ENCODE measurements at regions not wholly inside any gene's neighbourhood (a gene's known extent, or its start where the extent isn't known, plus 50 kb on each side); places are given as distances from the start of the nearest gene placed in this dataset.

DNA sequence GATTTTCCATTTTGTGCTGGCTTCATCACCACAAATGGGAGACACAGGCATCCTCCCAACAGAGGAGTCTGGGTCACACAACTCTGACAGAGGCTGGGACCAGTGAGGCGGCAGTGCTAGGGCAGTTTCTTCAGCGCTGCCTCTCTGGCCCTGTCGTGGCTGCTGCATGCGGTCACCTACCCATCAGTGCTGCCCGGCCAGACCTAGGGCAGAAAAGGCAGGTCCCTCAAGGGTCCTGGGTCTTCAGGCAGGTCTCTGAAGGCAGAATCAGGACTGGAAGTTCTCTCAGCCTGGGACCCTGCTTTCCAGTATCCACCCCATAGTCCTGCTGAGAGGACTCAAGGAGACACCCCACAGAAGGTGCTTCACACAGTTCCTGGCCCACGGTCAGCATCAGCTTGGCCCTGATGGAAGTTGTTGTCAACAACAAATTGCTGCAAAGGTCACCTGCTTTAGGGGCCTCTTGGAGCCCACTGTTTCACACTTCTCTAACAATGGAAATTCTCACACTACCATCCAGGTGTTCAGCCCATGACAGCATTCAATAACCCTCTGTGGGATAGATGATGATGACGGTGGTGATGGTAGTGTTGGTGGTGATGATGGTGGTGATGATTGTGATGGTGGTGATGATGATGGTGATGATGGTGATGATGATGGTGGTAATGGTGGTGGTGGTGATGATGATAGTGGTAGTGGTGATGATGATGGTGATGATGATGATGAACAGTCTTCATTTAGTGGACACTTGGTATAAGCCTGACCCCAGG, 146.4 kb upstream of the PPP1R26 start:
- TF ChIP-seq, protein P1, sequence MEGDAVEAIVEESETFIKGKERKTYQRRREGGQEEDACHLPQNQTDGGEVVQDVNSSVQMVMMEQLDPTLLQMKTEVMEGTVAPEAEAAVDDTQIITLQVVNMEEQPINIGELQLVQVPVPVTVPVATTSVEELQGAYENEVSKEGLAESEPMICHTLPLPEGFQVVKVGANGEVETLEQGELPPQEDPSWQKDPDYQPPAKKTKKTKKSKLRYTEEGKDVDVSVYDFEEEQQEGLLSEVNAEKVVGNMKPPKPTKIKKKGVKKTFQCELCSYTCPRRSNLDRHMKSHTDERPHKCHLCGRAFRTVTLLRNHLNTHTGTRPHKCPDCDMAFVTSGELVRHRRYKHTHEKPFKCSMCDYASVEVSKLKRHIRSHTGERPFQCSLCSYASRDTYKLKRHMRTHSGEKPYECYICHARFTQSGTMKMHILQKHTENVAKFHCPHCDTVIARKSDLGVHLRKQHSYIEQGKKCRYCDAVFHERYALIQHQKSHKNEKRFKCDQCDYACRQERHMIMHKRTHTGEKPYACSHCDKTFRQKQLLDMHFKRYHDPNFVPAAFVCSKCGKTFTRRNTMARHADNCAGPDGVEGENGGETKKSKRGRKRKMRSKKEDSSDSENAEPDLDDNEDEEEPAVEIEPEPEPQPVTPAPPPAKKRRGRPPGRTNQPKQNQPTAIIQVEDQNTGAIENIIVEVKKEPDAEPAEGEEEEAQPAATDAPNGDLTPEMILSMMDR (IDR thresholded peaks at IDR 0.05; ENCODE audit: borderline replicate concordance, control extremely low read depth, extremely low read depth, insufficient read depth, missing control alignments) = no peak
- in situ Hi-C loops (cut with MboI; ENCODE audit: low sequenced_read_pairs, unreplicated experiment) = no loop called here
- no peak for DNase-seq (ENCODE audit: low spot score)

DNA sequence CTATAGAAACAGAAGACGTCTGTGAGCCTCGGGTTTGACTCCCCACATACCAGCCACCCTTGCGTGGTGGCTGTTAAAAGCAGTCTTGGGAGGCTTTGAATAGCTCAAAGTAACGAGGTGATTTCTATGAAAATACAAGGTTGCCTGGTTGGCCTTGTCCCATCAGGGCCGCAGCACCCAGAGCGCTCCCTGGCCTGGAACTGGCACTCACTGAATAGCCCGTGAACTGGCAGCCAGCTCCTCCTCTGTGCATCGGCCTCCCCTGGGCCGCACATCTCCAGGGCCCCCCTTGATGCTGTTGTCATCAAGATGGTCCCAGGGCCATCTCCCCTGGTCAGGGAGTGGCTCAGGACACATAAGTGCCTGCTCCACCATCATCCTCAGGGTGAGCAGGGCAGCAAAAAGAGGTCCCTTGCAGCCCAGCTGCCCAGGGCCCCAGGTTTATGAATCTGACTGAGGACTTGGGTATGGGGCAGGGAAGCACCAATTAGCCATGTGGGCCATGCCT, 144.6 kb upstream of the PPP1R26 start:
- TF ChIP-seq, protein P1 (IDR thresholded peaks at IDR 0.05; ENCODE audit: borderline replicate concordance, control extremely low read depth, extremely low read depth, insufficient read depth, missing control alignments) = no peak
- in situ Hi-C loops (cut with MboI; ENCODE audit: low sequenced_read_pairs, unreplicated experiment) = no loop called here
- DNase-seq (ENCODE audit: low spot score) = no peak

DNA sequence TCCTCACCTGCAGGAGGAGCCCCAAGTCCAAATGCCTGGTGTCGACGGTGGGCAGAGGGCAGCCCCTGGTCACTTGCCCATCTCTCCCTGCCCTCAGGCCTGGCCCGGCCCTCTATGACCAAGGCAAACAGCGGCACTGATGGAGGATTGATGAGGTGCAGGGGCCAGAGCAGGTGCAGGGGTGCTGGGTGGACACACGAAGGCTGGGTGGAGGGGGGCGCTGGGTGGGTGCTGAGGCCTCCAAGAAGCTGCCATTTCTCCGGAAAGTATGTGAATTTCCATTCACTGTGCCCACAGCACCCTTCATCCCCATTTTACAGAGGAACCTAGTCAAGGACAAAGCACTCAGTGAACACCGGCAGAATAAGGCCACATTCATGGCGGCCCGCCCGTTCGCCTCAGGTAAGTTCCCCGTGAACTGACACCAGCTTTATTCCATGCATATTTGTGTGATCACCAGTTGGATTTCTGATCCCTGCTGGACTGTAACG, 143.8 kb upstream of the PPP1R26 start:
- in situ Hi-C loops (cut with MboI; ENCODE audit: low sequenced_read_pairs, unreplicated experiment) = no loop called here
- TF ChIP-seq, protein P1 (IDR thresholded peaks at IDR 0.05; ENCODE audit: borderline replicate concordance, control extremely low read depth, extremely low read depth, insufficient read depth, missing control alignments) = no peak
- DNase-seq (ENCODE audit: low spot score) = no peak

DNA sequence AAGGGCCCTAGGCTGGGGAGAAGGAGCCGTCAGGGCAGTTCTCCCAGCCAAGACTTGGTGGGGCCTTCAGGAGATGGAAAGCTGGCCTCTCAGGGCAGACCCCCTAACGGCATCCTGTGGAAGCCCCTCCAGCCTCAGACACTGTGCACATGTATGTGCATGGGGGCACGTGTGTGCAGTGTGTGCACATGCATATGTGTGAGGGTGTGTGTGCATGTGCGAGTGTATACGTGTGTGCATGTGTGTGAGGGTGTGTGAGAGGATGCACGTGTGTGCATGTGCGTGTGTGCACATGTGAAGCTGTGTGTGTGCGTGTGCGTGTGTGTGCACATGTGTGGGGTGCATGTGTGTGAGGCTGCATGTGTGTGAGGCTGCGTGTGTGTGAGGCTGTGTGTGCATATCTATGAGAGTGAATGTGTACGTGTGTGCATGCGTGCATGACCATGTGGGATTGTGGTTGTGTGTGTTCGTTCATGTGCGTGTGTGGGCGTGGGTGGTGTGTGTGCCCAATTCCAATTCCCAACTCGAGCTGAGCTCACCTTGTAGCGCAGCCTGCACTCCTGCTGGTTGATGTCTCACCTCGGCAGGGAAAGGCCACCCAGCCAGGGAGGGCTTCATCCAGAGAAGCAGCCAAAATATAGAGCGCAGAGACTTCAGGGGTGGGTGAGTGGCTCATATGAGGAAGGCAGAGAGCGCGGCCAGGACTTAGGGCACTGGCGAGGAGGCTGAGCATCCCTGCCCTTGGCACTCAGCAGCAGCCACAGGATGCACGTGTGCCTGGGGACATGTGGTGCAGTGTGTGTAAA, 142.7 kb upstream of the PPP1R26 start:
- no peak for DNase-seq (ENCODE audit: low spot score)
- TF ChIP-seq, protein P1 (IDR thresholded peaks at IDR 0.05; ENCODE audit: borderline replicate concordance, control extremely low read depth, extremely low read depth, insufficient read depth, missing control alignments) = no peak
- in situ Hi-C loops (cut with MboI; ENCODE audit: low sequenced_read_pairs, unreplicated experiment) = no loop called here

DNA sequence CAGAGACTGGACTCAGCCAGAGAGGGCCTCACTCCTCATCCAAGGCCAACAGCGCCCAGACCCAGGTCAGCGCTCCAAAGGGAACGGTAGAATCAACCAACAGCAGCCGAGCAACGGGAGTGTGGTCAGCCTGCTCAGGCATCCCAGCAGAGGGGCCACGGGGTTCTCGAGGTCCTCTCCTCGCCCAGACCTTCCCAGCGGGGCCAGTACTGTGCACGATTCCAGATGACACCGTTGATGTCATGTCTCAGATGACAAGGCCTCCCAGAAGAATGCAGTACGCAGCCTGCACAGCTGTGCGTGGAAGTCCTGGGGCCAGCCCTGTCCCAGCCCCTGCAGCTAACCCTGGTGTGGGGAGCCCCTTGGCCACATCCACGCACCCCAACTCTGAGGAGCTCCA, 141.0 kb upstream of the PPP1R26 start:
- in situ Hi-C loops (cut with MboI; ENCODE audit: low sequenced_read_pairs, unreplicated experiment) = no loop called here
- DNase-seq (ENCODE audit: low spot score) = no peak
- TF ChIP-seq, protein P1 (IDR thresholded peaks at IDR 0.05; ENCODE audit: borderline replicate concordance, control extremely low read depth, extremely low read depth, insufficient read depth, missing control alignments) = no peak

DNA sequence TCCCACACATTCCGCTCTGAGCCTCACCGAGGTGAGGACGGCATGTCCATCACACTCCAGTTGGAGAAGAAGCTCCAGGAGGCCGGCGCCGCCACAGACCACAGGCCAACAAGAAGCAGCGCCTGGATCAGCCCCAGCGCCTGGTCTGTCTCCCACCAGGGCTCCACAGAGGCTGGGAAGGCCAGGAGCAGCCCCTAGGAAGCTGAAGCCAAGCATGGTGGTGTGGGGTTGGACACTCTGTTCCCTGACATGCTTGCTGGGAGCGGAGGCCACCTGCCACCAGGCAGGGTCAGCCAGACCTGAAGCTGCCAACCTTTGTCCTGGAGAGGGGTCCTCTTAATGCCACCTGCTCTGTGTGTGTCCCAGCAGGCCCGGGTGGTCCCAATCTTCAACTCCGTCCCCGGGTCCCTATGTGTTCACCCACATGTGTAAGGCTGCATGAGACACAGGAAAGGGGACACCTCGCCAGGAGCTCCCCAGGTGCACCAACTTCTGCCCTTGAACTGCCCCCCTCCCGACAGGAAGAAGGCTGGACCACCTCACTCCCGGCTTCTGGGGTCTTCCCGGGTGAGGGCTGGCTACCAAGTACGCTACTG, 140.1 kb upstream of the PPP1R26 start:
- DNase-seq (ENCODE audit: low spot score) = no peak
- in situ Hi-C loops (cut with MboI; ENCODE audit: low sequenced_read_pairs, unreplicated experiment) = no loop called here
- TF ChIP-seq, protein P1 (IDR thresholded peaks at IDR 0.05; ENCODE audit: borderline replicate concordance, control extremely low read depth, extremely low read depth, insufficient read depth, missing control alignments) = no peak

Measured in GM13976 (cell line).